GM06990 (cell line): ENCODE measurements at regions not wholly inside any gene's neighbourhood (a gene's known extent, or its start where the extent isn't known, plus 50 kb on each side); places are given as distances from the start of the nearest gene placed in this dataset.
"Not testable (repeated sequence)": the region's sequence is repeated elsewhere in the genome, so short reads cannot be mapped to it uniquely, and the experiment has no call there.

Experiments
- DNase-seq: peaks from one replicate; pipeline ENCODE4 v3.0.0-alpha.2; 2011; ENCODE audit not compliant: insufficient read length; ENCODE audit errors: extremely low read depth
- H3K27me3 ChIP-seq: replicated peaks from 2 replicates; pipeline ENCODE4 v1.6.0; 2011; ENCODE audit warnings: low read length; ENCODE audit not compliant: control insufficient read depth, insufficient read depth
- H3K36me3 ChIP-seq: 2 replicates; pipeline ENCODE4 v1.5.1; 2011; ENCODE audit warnings: low read length; ENCODE audit not compliant: control insufficient read depth, insufficient read depth
- H3K4me3 ChIP-seq: replicated peaks from 2 replicates; pipeline ENCODE4 v1.5.1; 2011; ENCODE audit warnings: low read depth, mild to moderate bottlenecking, control low read depth, low read length
- CTCF ChIP-seq: IDR thresholded peaks from 2 replicates; pipeline ENCODE4 v1.5.1; 2011; ENCODE audit warnings: low read length, control low read depth, mild to moderate bottlenecking, inconsistent platforms; ENCODE audit not compliant: insufficient read depth, poor library complexity, severe bottlenecking

GRCh38 chr20:25856256-25856884 is 159.7 kb upstream of the ZNF337 start:
- H3K36me3 ChIP-seq = no peaks in the 10 kb centered on the region
- no peak for TF ChIP-seq CTCF
- H3K4me3 ChIP-seq = no peak overlapping the region
- no peak for DNase-seq
- no peaks in the 10 kb centered on the region; the same call in 1 of the 2 replicates for H3K27me3 ChIP-seq

GRCh38 chr20:25855451-25856156 is 159.0 kb upstream of the ZNF337 start:
- H3K36me3 ChIP-seq, DNase-seq, H3K27me3 ChIP-seq, H3K4me3 ChIP-seq: not testable (repeated sequence)

GRCh38 chr20:25854666-25855065 is 158.0 kb upstream of the ZNF337 start:
- H3K36me3 ChIP-seq, H3K27me3 ChIP-seq, H3K4me3 ChIP-seq, DNase-seq: not testable (repeated sequence)

GRCh38 chr20:25853718-25854388 is 157.2 kb upstream of the ZNF337 start:
- not testable (repeated sequence) for H3K27me3 ChIP-seq, H3K36me3 ChIP-seq
- peak; percentile 72 for DNase-seq
- H3K4me3 ChIP-seq = peak overlapping the region; percentile 55

GRCh38 chr20:25852968-25853717 is 156.5 kb upstream of the ZNF337 start:
- H3K27me3 ChIP-seq, DNase-seq, H3K36me3 ChIP-seq: not testable (repeated sequence)
- H3K4me3 ChIP-seq = peak overlapping the region; percentile 55; the same call in 1 of the 2 replicates

- H3K36me3 ChIP-seq, H3K27me3 ChIP-seq, H3K4me3 ChIP-seq, DNase-seq: not testable (repeated sequence)
Measured at GRCh38 chr20:25850133-25850532, 153.5 kb upstream of the ZNF337 start.

GRCh38 chr20:25848222-25848621 is 151.6 kb upstream of the ZNF337 start:
- no peak for TF ChIP-seq CTCF
- no peak overlapping the region for H3K4me3 ChIP-seq
- DNase-seq = no peak
- H3K27me3 ChIP-seq = no peaks in the 10 kb centered on the region
- no peaks in the 10 kb centered on the region for H3K36me3 ChIP-seq

- H3K4me3 ChIP-seq, H3K36me3 ChIP-seq, DNase-seq: not testable (repeated sequence)
Measured at GRCh38 chr20:25844640-25845039, 148.0 kb upstream of the ZNF337 start.

GRCh38 chr20:25813511-25813910 is 116.9 kb upstream of the ZNF337 start:
- DNase-seq, H3K4me3 ChIP-seq, H3K36me3 ChIP-seq, H3K27me3 ChIP-seq: not testable (repeated sequence)

More at GRCh38 chr20:25844640-25845039, 148.0 kb upstream of the ZNF337 start:
- H3K27me3 ChIP-seq = not testable (repeated sequence)

- not testable (repeated sequence) for H3K27me3 ChIP-seq, DNase-seq, H3K36me3 ChIP-seq
Measured at GRCh38 chr20:25798174-25798993, 101.7 kb upstream of the ZNF337 start.

GRCh38 chr20:25797062-25797461 is 100.4 kb upstream of the ZNF337 start:
- not testable (repeated sequence) for H3K27me3 ChIP-seq, H3K36me3 ChIP-seq, H3K4me3 ChIP-seq, DNase-seq

More at GRCh38 chr20:25798174-25798993, 101.7 kb upstream of the ZNF337 start:
- H3K4me3 ChIP-seq = not testable (repeated sequence)
